SH-SY5Y (cell line): ENCODE measurements at regions not wholly inside any gene's neighbourhood (a gene's known extent, or its start where the extent isn't known, plus 50 kb on each side); places are given as distances from the start of the nearest gene placed in this dataset.

Experiments
- GATA2 ChIP-seq: IDR thresholded peaks from 2 replicates; pipeline ENCODE4 v1.6.1; 2011; ENCODE audit warnings: mild to moderate bottlenecking, low read depth, low read length
- GATA3 ChIP-seq: IDR thresholded peaks from 2 replicates; pipeline ENCODE4 v1.6.1; 2011; ENCODE audit warnings: low read depth, mild to moderate bottlenecking, low read length, moderate library complexity

DNA sequence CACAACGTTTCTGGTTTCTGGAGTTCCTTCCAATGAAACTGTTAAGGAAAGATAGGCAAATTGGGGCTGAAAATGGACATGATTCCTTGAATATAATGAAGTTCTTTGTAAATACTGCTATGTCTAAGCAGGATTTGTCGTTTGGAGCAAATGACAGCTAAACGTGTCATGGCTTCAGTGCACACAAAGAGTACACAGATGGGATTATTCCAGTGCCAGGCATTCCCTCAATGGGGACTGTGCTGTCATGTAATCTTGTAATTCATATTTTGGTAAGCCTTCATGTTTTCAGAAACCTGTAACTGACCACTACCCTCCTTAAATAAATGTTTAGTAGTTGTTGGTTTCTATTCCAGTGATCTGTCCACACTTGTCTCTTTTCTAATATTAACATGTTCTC, 404.7 kb upstream of the CDH7 start:
- TF ChIP-seq GATA2 (no peak), GATA3 (no peak)
